ENCODE measurements at regions not wholly inside any gene's neighbourhood (a gene's known extent, or its start where the extent isn't known, plus 50 kb on each side); places are given as distances from the start of the nearest gene placed in this dataset.

DNA sequence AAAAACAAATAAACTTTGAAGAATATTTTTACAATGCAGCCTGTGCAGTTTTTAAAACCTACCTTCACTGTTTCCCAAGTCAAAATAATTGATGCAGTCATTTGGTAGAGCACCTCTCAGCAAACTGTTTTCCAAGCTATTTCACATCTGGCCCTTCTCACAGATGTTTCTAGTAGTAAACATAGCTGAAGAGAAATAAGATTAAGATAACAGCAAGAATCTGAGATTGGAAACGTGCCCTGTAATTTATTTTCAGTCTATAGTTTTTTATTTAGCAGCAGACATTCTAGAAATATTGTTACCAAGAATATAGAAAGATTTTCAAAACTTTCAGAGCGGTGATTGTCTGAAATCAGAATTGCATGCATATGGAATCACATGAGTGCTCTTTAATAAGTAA lies 440.2 kb downstream of the TRIB2 start:
- TF ChIP-seq EZH2 (IDR thresholded peaks at IDR 0.05) = no peak
- no peak for TF ChIP-seq CTCF (IDR thresholded peaks at IDR 0.05)
